Activated B cell treated with CpG ODN at 0.5 μM for 24 hours (primary cell): ENCODE measurements at regions not wholly inside any gene's neighbourhood (a gene's known extent, or its start where the extent isn't known, plus 50 kb on each side); places are given as distances from the start of the nearest gene placed in this dataset.

ENCODE experiments used
- ATAC-seq: fragments of 200-7000 bp; cut with Tn5 transposase; one replicate; pipeline ENCODE4 v1.10.0; 2021; ENCODE audit warnings: low read depth, mild to moderate bottlenecking, moderate library complexity
- CTCF ChIA-PET: fragments of 350-600 bp; sonication (Branson Sonifier 250); formaldehyde crosslinking; loops from one replicate; lab custom pipeline; 2021; ENCODE audit warnings: antibody characterized with exemption; lab: Charles Lee
- POLR2A ChIA-PET: fragments of 350-600 bp; sonication (Branson Sonifier 250); formaldehyde crosslinking; loops from one replicate; lab custom pipeline; 2021; ENCODE audit warnings: antibody characterized with exemption; lab: Charles Lee
- DNase-seq: peaks from one replicate; pipeline ENCODE4 v3.0.0; 2022
- H3K27ac Mint-ChIP-seq: one replicate; pipeline ENCODE4 v1.8.0; 2020; ENCODE audit warnings: mixed read lengths
- H3K27me3 Mint-ChIP-seq: one replicate; pipeline ENCODE4 v1.8.0; 2021; ENCODE audit warnings: mixed read lengths
- H3K36me3 Mint-ChIP-seq: one replicate; pipeline ENCODE4 v1.8.0; 2021; ENCODE audit warnings: low read depth, mixed read lengths
- H3K4me1 Mint-ChIP-seq: one replicate; pipeline ENCODE4 v1.8.0; 2021; ENCODE audit warnings: mixed read lengths
- H3K4me3 Mint-ChIP-seq: one replicate; pipeline ENCODE4 v1.8.0; 2020; ENCODE audit warnings: mild to moderate bottlenecking, mixed read lengths
- H3K9me3 Mint-ChIP-seq: one replicate; pipeline ENCODE4 v1.8.0; 2020; ENCODE audit warnings: mixed read lengths
- CTCF ChIP-seq: fragments of 200-600 bp; IDR thresholded peaks from one replicate; pipeline ENCODE4 v1.8.0; 2022; ENCODE audit warnings: antibody characterized with exemption, mild to moderate bottlenecking
- intact Hi-C: fragments of 100-400 bp; cut with micrococcal nuclease; formaldehyde crosslinking; loops from one replicate; pipeline ENCODE4 v1.15.1; 2024

GRCh38 chr4:184949020-184949419 is 69.3 kb upstream of the HELT start:
- ATAC-seq (no peak), DNase-seq (no peak)
- Mint-ChIP-seq H3K27me3 (peaks cover 29% of the 10 kb centered on the region), H3K4me1 (no peaks in the 10 kb centered on the region), H3K36me3 (no peaks in the 10 kb centered on the region), H3K27ac (no peak overlapping the region), H3K9me3 (no peaks in the 10 kb centered on the region), H3K4me3 (no peak overlapping the region)
- ChIA-PET CTCF (no interaction called here), POLR2A (no interaction called here)
- TF ChIP-seq CTCF = no peak
- intact Hi-C loops = loop anchor here (5.0 kb wide), 1 partner anchor 77 kb away; no protein-coding TSS in a partner anchor

- no peak overlapping the region for H3K4me3 Mint-ChIP-seq
- CTCF ChIA-PET = no interaction called here
- no peaks in the 10 kb centered on the region for H3K4me1 Mint-ChIP-seq
- H3K27me3 Mint-ChIP-seq = peaks cover 35% of the 10 kb centered on the region
- DNase-seq = no peak
- H3K36me3 Mint-ChIP-seq = no peaks in the 10 kb centered on the region
- H3K9me3 Mint-ChIP-seq = no peaks in the 10 kb centered on the region
- ATAC-seq = no peak
- intact Hi-C loops = no loop called here
- no peak for TF ChIP-seq CTCF
- POLR2A ChIA-PET = no interaction called here
- H3K27ac Mint-ChIP-seq = no peak overlapping the region
Measured at GRCh38 chr4:184950117-184950830, 68.0 kb upstream of the HELT start.

GRCh38 chr4:184950926-184951325 is 67.4 kb upstream of the HELT start:
- ChIA-PET CTCF (no interaction called here), POLR2A (no interaction called here)
- peaks cover 35% of the 10 kb centered on the region for H3K27me3 Mint-ChIP-seq
- H3K27ac Mint-ChIP-seq = no peak overlapping the region
- H3K4me1 Mint-ChIP-seq = no peaks in the 10 kb centered on the region
- H3K4me3 Mint-ChIP-seq = no peak overlapping the region
- ATAC-seq (no peak), DNase-seq (no peak)
- intact Hi-C loops = no loop called here
- no peaks in the 10 kb centered on the region for H3K36me3 Mint-ChIP-seq
- TF ChIP-seq CTCF = no peak
- no peaks in the 10 kb centered on the region for H3K9me3 Mint-ChIP-seq

- H3K4me3 Mint-ChIP-seq = no peak overlapping the region
- POLR2A ChIA-PET = no interaction called here
- intact Hi-C loops = no loop called here
Measured at GRCh38 chr4:184951668-184952160, 66.6 kb upstream of the HELT start.

GRCh38 chr4:184952522-184952921 is 65.8 kb upstream of the HELT start:
- ChIA-PET POLR2A (no interaction called here), CTCF (no interaction called here)
- Mint-ChIP-seq H3K27me3 (peaks cover 26% of the 10 kb centered on the region), H3K36me3 (no peaks in the 10 kb centered on the region), H3K4me1 (no peaks in the 10 kb centered on the region), H3K9me3 (no peaks in the 10 kb centered on the region), H3K27ac (no peak overlapping the region), H3K4me3 (no peak overlapping the region)
- ATAC-seq = no peak
- intact Hi-C loops = no loop called here
- TF ChIP-seq CTCF = no peak
- no peak for DNase-seq

More at GRCh38 chr4:184951668-184952160, 66.6 kb upstream of the HELT start:
- H3K4me1 Mint-ChIP-seq = no peaks in the 10 kb centered on the region
- no peaks in the 10 kb centered on the region for H3K36me3 Mint-ChIP-seq
- no peak for TF ChIP-seq CTCF
- H3K27ac Mint-ChIP-seq = no peak overlapping the region
- no peak for ATAC-seq
- H3K9me3 Mint-ChIP-seq = no peaks in the 10 kb centered on the region
- H3K27me3 Mint-ChIP-seq = peaks cover 31% of the 10 kb centered on the region
- DNase-seq = no peak
- CTCF ChIA-PET = no interaction called here
